SJSA1 (cell line): ENCODE measurements at regions not wholly inside any gene's neighbourhood (a gene's known extent, or its start where the extent isn't known, plus 50 kb on each side); places are given as distances from the start of the nearest gene placed in this dataset.
A peak's percentile ranks its signal among the peaks of the same experiment; 100 is the strongest.

Source experiments
- DNase-seq, 2 experiments: peaks; one replicate each; pipeline ENCODE4 v3.0.0-alpha.2; 2015 to 2020; ENCODE audit warnings: low spot score in 2 of 2, low read depth in 1 of 2
- H3K27ac ChIP-seq: fragments of 250-450 bp; sonication (Bioruptor Pico); 2 replicates; pipeline ENCODE4 v1.5.1; 2020; ENCODE audit warnings: mild to moderate bottlenecking, moderate library complexity
- H3K27me3 ChIP-seq: fragments of 250-450 bp; sonication (Bioruptor Pico); replicated peaks from 2 replicates; pipeline ENCODE4 v1.5.1; 2020; ENCODE audit warnings: mild to moderate bottlenecking, moderate library complexity
- H3K36me3 ChIP-seq: fragments of 250-450 bp; sonication (Bioruptor Pico); 2 replicates; pipeline ENCODE4 v1.5.1; 2020; ENCODE audit warnings: mild to moderate bottlenecking
- H3K4me1 ChIP-seq: fragments of 250-450 bp; sonication (Bioruptor Pico); replicated peaks from 2 replicates; pipeline ENCODE4 v1.6.1; 2021; ENCODE audit warnings: mild to moderate bottlenecking
- H3K4me3 ChIP-seq: fragments of 250-450 bp; sonication (Bioruptor Pico); 2 replicates; pipeline ENCODE4 v1.5.1; 2020; ENCODE audit warnings: mild to moderate bottlenecking
- H3K9me3 ChIP-seq: fragments of 250-450 bp; sonication (Bioruptor Pico); replicated peaks from 2 replicates; pipeline ENCODE4 v1.5.1; 2020; ENCODE audit warnings: mild to moderate bottlenecking

GRCh38 chr5:74233091-74233490, 407.4 kb downstream of the ENC1 start:
- Histone ChIP-seq H3K4me1 (peaks cover 33% of the 10 kb centered on the region), H3K36me3 (no peaks in the 10 kb centered on the region), H3K27me3 (no peaks in the 10 kb centered on the region), H3K9me3 (0 out of 2 replicates have a peak, but pooled peaks cover 3% of the 10 kb centered on the region), H3K27ac (peak overlapping the region; percentile 78), H3K4me3 (no peak overlapping the region)
- DNase-seq, result no peak

- no peaks in the 10 kb centered on the region for H3K27me3 ChIP-seq
- DNase-seq, result peak; percentile 69 to 77
- H3K4me1 ChIP-seq, result peaks cover 33% of the 10 kb centered on the region
- H3K36me3 ChIP-seq, result no peaks in the 10 kb centered on the region
- H3K27ac ChIP-seq, result peak overlapping the region; percentile 78
- 0 out of 2 replicates have a peak, but pooled peaks cover 3% of the 10 kb centered on the region for H3K9me3 ChIP-seq
- H3K4me3 ChIP-seq, result no peak overlapping the region
These were observed 408.3 kb downstream of the ENC1 start for GRCh38 chr5:74232276-74232675.

DNA sequence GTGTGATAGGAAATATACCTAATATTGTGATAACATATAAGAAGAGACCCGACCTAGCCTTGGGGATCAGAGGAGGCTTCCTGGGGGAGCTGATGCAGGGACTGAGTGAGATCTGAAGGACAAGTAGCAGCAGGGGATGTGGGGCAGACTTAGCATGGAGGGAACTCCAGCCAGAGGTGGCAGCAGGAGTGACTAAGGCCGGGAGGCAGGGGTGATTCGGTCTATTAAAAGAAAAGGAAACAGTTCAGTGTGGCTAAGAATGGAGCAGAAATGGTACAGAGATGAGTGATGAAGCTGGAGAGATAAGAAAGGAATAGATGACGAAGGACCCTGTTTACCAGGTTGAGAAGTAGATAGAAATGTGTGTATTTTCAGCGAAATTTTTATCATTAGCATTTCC, 408.8 kb downstream of the ENC1 start:
- DNase-seq, result no peak
- peaks cover 33% of the 10 kb centered on the region for H3K4me1 ChIP-seq
- no peaks in the 10 kb centered on the region for H3K36me3 ChIP-seq
- 0 out of 2 replicates have a peak, but pooled peaks cover 3% of the 10 kb centered on the region for H3K9me3 ChIP-seq
- H3K4me3 ChIP-seq, result no peak overlapping the region
- H3K27ac ChIP-seq, result no peak overlapping the region
- no peaks in the 10 kb centered on the region for H3K27me3 ChIP-seq

GRCh38 chr5:74226716-74227485, 413.6 kb downstream of the ENC1 start:
- no peaks in the 10 kb centered on the region for H3K27me3 ChIP-seq
- no peaks in the 10 kb centered on the region for H3K36me3 ChIP-seq
- H3K4me3 ChIP-seq, result no peak overlapping the region
- no peaks in the 10 kb centered on the region; the same call in 1 of the 2 replicates for H3K4me1 ChIP-seq
- H3K27ac ChIP-seq, result no peak overlapping the region
- no peaks in the 10 kb centered on the region for H3K9me3 ChIP-seq
- no peak for DNase-seq

GRCh38 chr5:74225587-74225986, 414.9 kb downstream of the ENC1 start:
- Histone ChIP-seq H3K36me3 (no peaks in the 10 kb centered on the region), H3K4me1 (no peaks in the 10 kb centered on the region), H3K9me3 (no peaks in the 10 kb centered on the region), H3K4me3 (no peak overlapping the region), H3K27ac (no peak overlapping the region), H3K27me3 (no peaks in the 10 kb centered on the region)
- DNase-seq, result no peak

GRCh38 chr5:74224331-74224730, 416.2 kb downstream of the ENC1 start:
- Histone ChIP-seq H3K27me3 (no peaks in the 10 kb centered on the region), H3K9me3 (no peaks in the 10 kb centered on the region), H3K4me1 (no peaks in the 10 kb centered on the region), H3K27ac (no peak overlapping the region), H3K36me3 (no peaks in the 10 kb centered on the region), H3K4me3 (no peak overlapping the region)
- no peak for DNase-seq

DNA sequence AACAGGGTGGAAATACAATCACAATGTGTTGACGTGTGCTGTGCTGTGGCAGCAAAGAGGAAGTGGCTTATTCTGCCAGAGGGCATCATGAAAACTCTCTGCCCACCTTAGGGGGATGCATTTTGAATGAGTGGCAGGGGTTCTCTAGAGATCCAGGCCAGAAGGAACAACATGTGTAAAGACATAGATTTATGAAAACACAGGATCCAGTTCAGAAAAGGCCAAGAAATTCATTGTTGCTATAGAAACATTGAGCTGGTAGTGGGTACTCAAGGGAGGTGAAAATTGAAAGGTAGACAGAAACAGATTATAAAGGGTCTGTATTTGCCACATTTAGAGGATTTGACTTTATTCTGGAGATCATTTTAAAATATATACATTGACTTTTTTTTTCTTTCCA, 417.7 kb downstream of the ENC1 start:
- H3K4me3 ChIP-seq, result no peak overlapping the region
- H3K27ac ChIP-seq, result no peak overlapping the region
- DNase-seq, result no peak
- H3K27me3 ChIP-seq, result no peaks in the 10 kb centered on the region
- no peaks in the 10 kb centered on the region for H3K9me3 ChIP-seq
- no peaks in the 10 kb centered on the region for H3K4me1 ChIP-seq
- no peaks in the 10 kb centered on the region for H3K36me3 ChIP-seq

GRCh38 chr5:74221413-74221812, 419.1 kb downstream of the ENC1 start:
- Histone ChIP-seq H3K4me3 (no peak overlapping the region), H3K9me3 (no peaks in the 10 kb centered on the region), H3K36me3 (no peaks in the 10 kb centered on the region)

GRCh38 chr5:74216012-74216411, 424.5 kb downstream of the ENC1 start:
- Histone ChIP-seq H3K4me3 (no peak overlapping the region), H3K27ac (no peak overlapping the region), H3K27me3 (no peaks in the 10 kb centered on the region), H3K9me3 (no peaks in the 10 kb centered on the region), H3K36me3 (no peaks in the 10 kb centered on the region), H3K4me1 (no peaks in the 10 kb centered on the region)
- DNase-seq, result no peak

More at GRCh38 chr5:74221413-74221812, 419.1 kb downstream of the ENC1 start:
- no peaks in the 10 kb centered on the region for H3K4me1 ChIP-seq
- H3K27ac ChIP-seq, result no peak overlapping the region
- no peaks in the 10 kb centered on the region for H3K27me3 ChIP-seq
- no peak for DNase-seq

DNA sequence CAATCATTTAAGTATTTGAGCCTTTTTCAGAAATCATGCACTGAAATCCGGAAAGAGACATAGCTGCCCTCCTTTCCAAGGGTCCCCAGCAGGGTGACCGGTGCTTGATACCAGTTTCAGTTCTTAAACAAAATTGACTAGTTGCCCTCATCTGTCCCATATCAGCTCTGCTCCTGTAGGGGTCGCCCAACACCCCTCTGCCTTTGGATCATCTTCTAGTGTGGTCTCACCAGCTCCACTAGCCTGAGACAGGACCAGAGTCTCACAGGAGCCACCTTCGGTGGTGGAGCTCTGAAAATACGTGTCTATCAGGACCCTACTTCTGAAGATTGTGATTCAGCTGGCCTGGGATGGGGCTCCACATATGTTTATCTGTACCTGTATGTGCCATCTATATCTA, 428.2 kb downstream of the ENC1 start:
- H3K36me3 ChIP-seq, result no peaks in the 10 kb centered on the region
- H3K27me3 ChIP-seq, result no peaks in the 10 kb centered on the region
- no peak for DNase-seq
- H3K4me3 ChIP-seq, result no peak overlapping the region
- H3K9me3 ChIP-seq, result no peaks in the 10 kb centered on the region
- peaks cover under 1% of the 10 kb centered on the region for H3K4me1 ChIP-seq
- no peak overlapping the region for H3K27ac ChIP-seq

GRCh38 chr5:74209571-74209970, 431.0 kb downstream of the ENC1 start:
- Histone ChIP-seq H3K27me3 (no peaks in the 10 kb centered on the region), H3K27ac (no peak overlapping the region), H3K4me1 (peaks cover 21% of the 10 kb centered on the region), H3K4me3 (no peak overlapping the region), H3K9me3 (no peaks in the 10 kb centered on the region; the same call in 1 of the 2 replicates), H3K36me3 (no peaks in the 10 kb centered on the region)
- DNase-seq, result no peak

- H3K4me3 ChIP-seq, result no peak overlapping the region
- no peaks in the 10 kb centered on the region for H3K36me3 ChIP-seq
- H3K9me3 ChIP-seq, result no peaks in the 10 kb centered on the region; the same call in 1 of the 2 replicates
- H3K27ac ChIP-seq, result no peak overlapping the region
- peaks cover 26% of the 10 kb centered on the region for H3K4me1 ChIP-seq
- DNase-seq, result peak; percentile 69 to 83
- H3K27me3 ChIP-seq, result no peaks in the 10 kb centered on the region
These were observed 433.7 kb downstream of the ENC1 start for GRCh38 chr5:74206579-74207550.

DNA sequence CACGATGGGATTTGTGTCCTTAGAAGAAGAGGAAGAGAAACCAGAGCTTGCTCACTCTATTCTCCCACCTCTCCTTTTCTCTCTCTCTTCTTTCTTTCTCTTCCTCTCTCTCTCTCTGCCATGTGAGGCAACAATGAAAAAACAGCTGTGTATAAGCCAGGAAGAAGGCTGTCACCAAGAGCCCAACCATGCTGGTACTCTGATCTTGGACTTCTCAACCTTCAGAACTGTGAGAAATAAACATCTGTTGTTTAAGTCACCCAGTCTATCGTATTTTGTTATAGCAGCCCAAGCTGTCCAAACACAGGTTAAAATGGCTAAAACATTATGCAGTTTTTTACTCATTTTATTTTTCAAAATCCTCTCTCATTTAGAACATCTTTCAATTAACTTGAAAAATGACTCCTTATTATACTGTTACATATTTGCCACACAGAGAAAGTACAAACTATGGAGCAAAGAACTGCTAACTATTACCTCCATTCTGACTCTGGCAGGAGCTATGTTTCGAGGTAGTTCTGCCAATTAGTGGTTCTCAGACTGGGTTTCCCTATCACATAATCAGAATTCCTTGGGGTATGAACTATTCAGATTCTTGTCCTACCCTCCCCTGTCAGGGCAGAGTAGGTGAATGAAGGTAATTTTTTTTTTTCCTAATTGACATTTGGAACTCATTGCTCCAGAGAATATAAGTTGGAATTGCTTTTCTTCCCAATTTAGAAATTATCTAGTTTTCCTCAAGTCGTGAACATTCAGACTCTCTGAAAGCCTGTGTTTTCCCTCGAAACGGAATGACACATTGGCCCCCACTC, 434.6 kb downstream of the ENC1 start:
- H3K27ac ChIP-seq, result peak overlapping the region; percentile 46; the same call in 1 of the 2 replicates
- peaks cover 35% of the 10 kb centered on the region for H3K4me1 ChIP-seq
- H3K36me3 ChIP-seq, result no peaks in the 10 kb centered on the region
- H3K4me3 ChIP-seq, result no peak overlapping the region
- H3K27me3 ChIP-seq, result no peaks in the 10 kb centered on the region
- DNase-seq, result no peak
- H3K9me3 ChIP-seq, result no peaks in the 10 kb centered on the region; the same call in 1 of the 2 replicates
